Breast epithelium (tissue), 4 donors: ENCODE measurements at regions not wholly inside any gene's neighbourhood (a gene's known extent, or its start where the extent isn't known, plus 50 kb on each side); places are given as distances from the start of the nearest gene placed in this dataset.

Source experiments
- DNase-seq, 2 donors: peaks; one replicate each; pipeline ENCODE4 v3.0.0-alpha.2; 2019; ENCODE audit warnings: low spot score in 2 of 2
- H3K27ac ChIP-seq, 2 donors: fragments of 200-600 bp; sonication (generic) in 1 of 2; one replicate each; pipeline ENCODE4 v1.5.1; 2016 to 2019; ENCODE audit warnings: mild to moderate bottlenecking in 1 of 2
- H3K27me3 ChIP-seq, 2 donors: fragments of 200-600 bp; sonication (generic) in 1 of 2; one replicate each; pipeline versions ENCODE4 v1.5.1 to v1.6.0; 2017 to 2019; ENCODE audit warnings: control low read depth in 1 of 2, mild to moderate bottlenecking in 1 of 2
- H3K36me3 ChIP-seq: fragments of 200-600 bp; one replicate; pipeline ENCODE4 v1.5.1; 2019
- H3K4me1 ChIP-seq, 2 donors: fragments of 200-600 bp; sonication (generic); one replicate each; pipeline ENCODE4 v1.5.1; 2016 to 2019; ENCODE audit warnings: control low read depth in 1 of 2
- H3K4me3 ChIP-seq, 3 donors: fragments of 200-600 bp; sonication (generic); 1 replicate in 2 of 3; 2 replicates in 1 of 3; pipeline ENCODE4 v1.5.1; 2016 to 2019; ENCODE audit warnings: mild to moderate bottlenecking in 3 of 3, moderate library complexity in 2 of 3
- H3K9me3 ChIP-seq, 2 donors: fragments of 200-600 bp; sonication (generic) in 1 of 2; one replicate each; pipeline ENCODE4 v1.5.1; 2016 to 2019; ENCODE audit warnings: control low read depth in 1 of 2
- CTCF ChIP-seq, 3 donors: fragments of 450-650 bp; IDR thresholded peaks; one replicate each; pipeline ENCODE4 v1.5.1; 2016 to 2017; ENCODE audit warnings: antibody characterized with exemption in 3 of 3, mild to moderate bottlenecking in 3 of 3, moderate library complexity in 3 of 3
- POLR2A ChIP-seq: fragments of 450-650 bp; IDR thresholded peaks from one replicate; pipeline ENCODE4 v1.6.1; 2016; ENCODE audit warnings: antibody characterized with exemption, mild to moderate bottlenecking, moderate library complexity
- POLR2AphosphoS5 ChIP-seq, 3 donors: sonication (generic); formaldehyde crosslinking; IDR thresholded peaks; one replicate each; pipeline ENCODE4 v1.6.1; 2017; ENCODE audit warnings: antibody characterized with exemption in 3 of 3
- intact Hi-C: fragments of 100-400 bp; cut with DNase I; formaldehyde crosslinking; loops from one replicate; pipeline ENCODE4 v1.15.1; 2023; ENCODE audit warnings: low total_unique reads

GRCh38 chr6:76451926-76452709, 379.7 kb upstream of the IMPG1 start:
- intact Hi-C loops, result no loop called here
- no peaks in the 10 kb centered on the region for H3K4me1 ChIP-seq
- TF ChIP-seq POLR2AphosphoS5 (IDR thresholded peaks at IDR 0.05) (no peak), POLR2A (no peak), CTCF (IDR thresholded peaks at IDR 0.05) (no peak)
- no peak overlapping the region for H3K27ac ChIP-seq
- peaks cover 0 to 4% of the 10 kb centered on the region in 2 donors for H3K9me3 ChIP-seq
- no peaks in the 10 kb centered on the region for H3K36me3 ChIP-seq
- DNase-seq, result no peak
- no peak overlapping the region for H3K4me3 ChIP-seq
- no peaks in the 10 kb centered on the region for H3K27me3 ChIP-seq

- Histone ChIP-seq H3K27me3 (no peaks in the 10 kb centered on the region), H3K36me3 (no peaks in the 10 kb centered on the region), H3K27ac (no peak overlapping the region), H3K9me3 (peaks cover 0 to 8% of the 10 kb centered on the region in 2 donors), H3K4me3 (no peak overlapping the region), H3K4me1 (no peaks in the 10 kb centered on the region)
- intact Hi-C loops, result no loop called here
- no peak for DNase-seq
- TF ChIP-seq CTCF (IDR thresholded peaks at IDR 0.05) (no peak), POLR2A (no peak), POLR2AphosphoS5 (IDR thresholded peaks at IDR 0.05) (no peak)
Measured at GRCh38 chr6:76448109-76448508, 375.6 kb upstream of the IMPG1 start.

- Histone ChIP-seq H3K9me3 (peaks cover 0 to 7% of the 10 kb centered on the region in 2 donors), H3K4me3 (no peak overlapping the region), H3K27me3 (no peaks in the 10 kb centered on the region), H3K4me1 (no peaks in the 10 kb centered on the region), H3K36me3 (no peaks in the 10 kb centered on the region), H3K27ac (no peak overlapping the region)
- TF ChIP-seq POLR2AphosphoS5 (IDR thresholded peaks at IDR 0.05) (no peak), POLR2A (no peak), CTCF (IDR thresholded peaks at IDR 0.05) (no peak)
- DNase-seq, result no peak
- intact Hi-C loops, result no loop called here
Measured at GRCh38 chr6:76441875-76442274, 369.4 kb upstream of the IMPG1 start.

- H3K27ac ChIP-seq, result no peak overlapping the region
- no peak for DNase-seq
- no peaks in the 10 kb centered on the region for H3K4me1 ChIP-seq
- no peak for TF ChIP-seq POLR2A
- H3K36me3 ChIP-seq, result no peaks in the 10 kb centered on the region
- no peaks in the 10 kb centered on the region for H3K27me3 ChIP-seq
- no peaks in the 10 kb centered on the region for H3K9me3 ChIP-seq
- intact Hi-C loops, result no loop called here
- H3K4me3 ChIP-seq, result no peak overlapping the region
Measured at GRCh38 chr6:76439811-76440210, 367.3 kb upstream of the IMPG1 start.

GRCh38 chr6:76438768-76439167, 366.3 kb upstream of the IMPG1 start:
- H3K4me1 ChIP-seq, result no peaks in the 10 kb centered on the region
- no peaks in the 10 kb centered on the region for H3K36me3 ChIP-seq
- no peak overlapping the region for H3K4me3 ChIP-seq
- intact Hi-C loops, result no loop called here
- no peaks in the 10 kb centered on the region for H3K27me3 ChIP-seq
- TF ChIP-seq CTCF (IDR thresholded peaks at IDR 0.05) (no peak), POLR2A (no peak), POLR2AphosphoS5 (IDR thresholded peaks at IDR 0.05) (no peak)
- no peaks in the 10 kb centered on the region for H3K9me3 ChIP-seq
- H3K27ac ChIP-seq, result no peak overlapping the region
- no peak for DNase-seq
